ENCODE measurements at regions not wholly inside any gene's neighbourhood (a gene's known extent, or its start where the extent isn't known, plus 50 kb on each side); places are given as distances from the start of the nearest gene placed in this dataset.
"Not testable (repeated sequence)": the region's sequence is repeated elsewhere in the genome, so short reads cannot be mapped to it uniquely, and the experiment has no call there.

DNA sequence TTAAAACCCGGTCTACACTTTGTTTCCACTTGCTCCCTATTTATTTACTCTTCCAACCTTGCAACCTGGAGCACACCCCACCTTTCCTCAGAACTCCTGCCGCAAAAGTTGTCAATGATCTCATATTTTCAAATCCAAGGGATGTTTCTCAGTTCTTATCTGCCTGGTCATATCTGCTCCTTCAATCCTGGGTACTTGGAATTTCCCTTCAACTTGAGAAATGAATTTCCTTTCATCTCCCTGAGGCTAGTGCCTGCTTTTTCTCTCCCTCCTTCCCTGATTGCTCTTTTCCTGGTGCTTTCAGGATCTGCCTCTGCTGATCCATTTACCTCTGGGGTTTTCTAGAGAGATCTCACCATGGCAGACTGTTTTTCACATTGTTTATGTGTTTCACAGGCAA is 154.8 kb upstream of the IRS2 start:
- peaks cover 0 to 7% (median 0%) of the 10 kb centered on the region in 3 donors for H3K27me3 Mint-ChIP-seq (ENCODE audit: low read depth in 3 of 3)
- no peak for DNase-seq
- no peaks in the 10 kb centered on the region for H3K4me1 Mint-ChIP-seq
- no peak overlapping the region for H3K4me3 Mint-ChIP-seq
- no peak overlapping the region for H3K27ac Mint-ChIP-seq
- H3K36me3 Mint-ChIP-seq = no peaks in the 10 kb centered on the region
- H3K9me3 Mint-ChIP-seq = no peaks in the 10 kb centered on the region

DNA sequence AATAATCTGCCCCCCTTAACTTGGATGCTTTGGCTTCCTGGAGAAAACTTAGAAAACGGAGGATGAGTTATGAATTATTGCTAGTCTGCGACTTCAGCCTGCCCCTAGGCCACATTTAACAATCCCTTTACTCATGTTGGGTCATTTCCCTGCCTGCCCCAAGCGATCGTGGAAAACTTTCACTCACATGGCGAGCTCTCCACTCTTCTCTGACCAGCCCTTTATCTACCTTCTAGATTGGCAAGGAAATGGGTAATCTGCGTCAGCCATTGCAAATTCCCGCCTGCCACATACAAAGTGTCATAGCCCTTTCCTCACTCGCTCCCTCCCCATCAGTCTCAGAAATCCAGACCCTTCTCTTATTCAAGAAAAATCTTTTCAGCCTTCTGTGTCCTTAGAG is 154.3 kb upstream of the IRS2 start:
- Mint-ChIP-seq H3K9me3 (peaks cover 0 to 2% (median 0%) of the 10 kb centered on the region in 6 donors), H3K4me1 (no peaks in the 10 kb centered on the region), H3K4me3 (no peak overlapping the region), H3K36me3 (no peaks in the 10 kb centered on the region), H3K27ac (no peak overlapping the region), H3K27me3 (ENCODE audit: low read depth in 3 of 3) (peaks cover 0 to 5% (median 0%) of the 10 kb centered on the region in 3 donors)
- no peak for DNase-seq

DNA sequence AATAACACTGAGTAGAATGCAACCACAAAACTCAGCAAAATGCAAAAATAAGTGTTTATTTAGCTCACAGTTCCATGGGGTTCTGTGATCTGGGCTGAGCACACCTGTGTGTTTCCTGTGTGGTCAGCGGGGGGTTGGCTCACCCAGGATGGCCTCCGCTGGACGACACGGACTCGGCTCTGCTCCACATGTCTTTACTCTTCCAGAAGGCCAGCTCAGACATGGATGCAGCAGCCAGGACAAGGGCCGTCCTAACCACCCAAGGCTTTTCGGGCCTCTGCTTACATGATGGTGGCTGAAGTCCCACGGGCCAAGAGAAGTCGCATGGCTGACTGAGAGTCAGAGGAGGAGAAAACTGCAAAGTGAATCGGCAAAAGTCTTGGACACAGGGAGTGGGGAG is 153.5 kb upstream of the IRS2 start:
- Mint-ChIP-seq H3K4me3 (no peak overlapping the region), H3K27me3 (ENCODE audit: low read depth in 3 of 3) (peaks cover 0 to 5% (median 0%) of the 10 kb centered on the region in 3 donors), H3K9me3 (peaks cover 0 to 7% (median 0%) of the 10 kb centered on the region in 6 donors), H3K4me1 (no peaks in the 10 kb centered on the region), H3K36me3 (no peaks in the 10 kb centered on the region), H3K27ac (no peak overlapping the region)
- DNase-seq = no peak

DNA sequence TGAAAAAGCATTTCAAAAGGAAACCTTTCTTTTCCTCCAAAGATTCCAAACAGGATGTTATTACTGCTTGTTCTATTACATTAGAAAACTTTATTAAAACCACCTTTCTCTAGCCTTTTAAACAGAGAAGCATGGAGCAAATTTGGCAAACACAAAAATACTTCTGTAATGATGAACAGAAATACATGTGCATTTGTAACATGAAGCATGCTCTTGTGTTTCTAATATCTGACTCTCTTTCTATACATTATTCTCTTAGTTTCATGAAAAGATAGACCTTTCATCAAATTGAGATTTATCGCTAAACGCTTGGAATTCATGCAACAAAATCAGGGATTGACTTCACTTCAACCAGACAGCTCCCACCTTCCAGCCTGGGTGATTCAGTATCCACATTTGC is 152.8 kb upstream of the IRS2 start:
- Mint-ChIP-seq H3K27ac (no peak overlapping the region), H3K9me3 (peaks cover 0 to 7% (median 0%) of the 10 kb centered on the region in 6 donors), H3K4me3 (no peak overlapping the region), H3K27me3 (ENCODE audit: low read depth in 3 of 3) (peaks cover 0 to 5% (median 0%) of the 10 kb centered on the region in 3 donors), H3K36me3 (no peaks in the 10 kb centered on the region), H3K4me1 (no peaks in the 10 kb centered on the region)
- no peak for DNase-seq

DNA sequence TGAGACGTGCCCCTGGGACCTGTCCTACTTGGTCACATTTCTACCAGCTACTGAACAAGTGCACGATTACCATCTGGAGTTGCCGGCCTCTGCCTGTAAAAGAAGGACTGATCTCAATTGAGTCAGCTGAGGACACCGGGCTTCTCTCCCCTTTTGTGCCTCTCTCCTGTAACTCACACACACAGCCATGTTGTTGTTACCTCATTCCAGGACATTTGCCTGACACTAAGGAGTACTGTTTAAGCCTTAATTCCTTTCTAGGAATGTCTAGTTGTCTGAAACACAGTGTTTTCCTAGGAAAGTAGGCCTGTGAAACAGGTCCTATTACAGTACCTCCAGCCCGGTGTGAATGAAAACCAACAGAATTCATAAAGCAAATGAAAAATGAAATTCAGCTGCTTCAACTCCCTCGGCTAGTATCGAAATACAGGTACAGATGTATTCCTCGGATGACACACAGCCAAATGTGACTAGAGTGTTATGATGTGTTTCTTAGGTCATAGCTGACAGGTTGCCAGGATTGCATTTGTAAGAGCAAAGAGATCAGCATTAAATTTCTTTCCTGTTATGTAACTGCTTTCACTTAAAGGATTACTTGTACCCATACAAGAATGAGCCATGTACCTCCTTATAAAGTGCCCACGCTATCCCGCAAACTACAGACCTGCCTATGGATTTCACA is 152.0 kb upstream of the IRS2 start:
- no peaks in the 10 kb centered on the region for H3K4me1 Mint-ChIP-seq
- H3K27ac Mint-ChIP-seq = no peak overlapping the region
- peaks cover 0 to 2% (median 0%) of the 10 kb centered on the region in 3 donors for H3K27me3 Mint-ChIP-seq (ENCODE audit: low read depth in 3 of 3)
- H3K4me3 Mint-ChIP-seq = no peak overlapping the region
- no peak for DNase-seq
- H3K9me3 Mint-ChIP-seq = peaks cover 0 to 7% (median 0%) of the 10 kb centered on the region in 6 donors
- H3K36me3 Mint-ChIP-seq = no peaks in the 10 kb centered on the region

DNA sequence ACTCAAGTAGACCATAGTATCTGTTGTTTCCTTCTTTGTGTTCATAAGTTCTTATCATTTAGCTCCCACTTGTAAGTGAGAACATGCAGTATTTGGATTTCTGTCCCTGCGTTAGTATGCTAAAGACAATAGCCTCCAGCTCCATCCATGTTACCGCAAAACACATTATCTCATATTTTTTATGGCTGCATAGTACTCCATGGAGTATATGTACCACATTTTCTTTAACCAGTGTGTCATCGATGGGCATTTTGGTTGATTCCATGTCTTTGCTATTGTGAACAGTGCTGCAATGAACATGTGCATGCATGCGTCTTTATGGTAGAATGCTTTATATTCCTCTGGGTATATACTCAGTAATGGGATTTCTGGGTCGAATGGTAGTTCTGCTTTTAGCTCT is 148.1 kb upstream of the IRS2 start:
- H3K27me3 Mint-ChIP-seq (ENCODE audit: low read depth in 3 of 3); H3K4me3 Mint-ChIP-seq; H3K27ac Mint-ChIP-seq; H3K4me1 Mint-ChIP-seq; DNase-seq; H3K9me3 Mint-ChIP-seq; H3K36me3 Mint-ChIP-seq: not testable (repeated sequence)

DNA sequence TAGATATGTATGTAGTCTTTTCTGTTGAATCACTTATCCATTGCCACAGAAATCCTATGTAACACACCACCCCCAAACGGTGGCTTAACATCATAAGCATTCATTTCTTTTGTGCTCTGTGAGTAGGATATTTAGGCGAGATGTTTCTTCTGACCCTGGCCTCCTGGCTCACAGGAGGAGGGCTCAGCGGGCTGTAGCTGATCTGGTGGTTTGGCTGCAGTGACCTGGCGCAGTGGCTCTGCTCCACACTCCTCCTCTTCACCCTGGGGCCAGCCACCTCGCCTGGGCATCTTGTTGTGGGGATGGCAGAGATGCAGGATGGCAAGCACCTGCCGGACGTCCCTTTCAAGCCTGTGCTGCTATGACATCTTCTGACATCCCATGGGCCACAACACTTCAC is 147.1 kb upstream of the IRS2 start:
- no peaks in the 10 kb centered on the region for H3K36me3 Mint-ChIP-seq

DNA sequence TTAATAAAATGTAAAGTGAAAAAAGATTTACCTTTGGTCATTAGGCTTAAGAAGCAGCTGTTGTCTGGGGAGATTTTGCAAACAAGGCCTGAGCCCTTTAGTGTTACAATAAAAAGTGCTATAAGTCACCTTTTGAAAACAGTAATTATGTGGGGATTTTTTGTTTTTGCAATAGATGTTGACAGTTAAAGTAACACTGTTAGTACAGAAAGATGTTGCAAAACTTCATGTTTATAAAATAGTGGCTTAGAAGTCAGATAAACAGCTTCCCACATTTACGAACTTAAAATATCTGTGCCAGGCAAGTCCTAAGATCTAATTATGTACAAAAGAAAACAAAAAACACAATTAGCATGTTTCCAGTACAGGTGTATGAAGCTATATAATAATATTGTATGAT is 138.0 kb upstream of the IRS2 start:
- Mint-ChIP-seq H3K36me3 (no peaks in the 10 kb centered on the region), H3K4me3 (no peak overlapping the region), H3K27ac (no peak overlapping the region), H3K4me1 (no peaks in the 10 kb centered on the region), H3K27me3 (ENCODE audit: low read depth in 3 of 3) (peaks cover 0 to 6% (median 2%) of the 10 kb centered on the region in 3 donors), H3K9me3 (no peaks in the 10 kb centered on the region)
- DNase-seq = no peak

More for the DNA sequence above, 147.1 kb upstream of the IRS2 start:
- H3K27ac Mint-ChIP-seq = no peak overlapping the region
- H3K9me3 Mint-ChIP-seq = peaks cover 0 to 7% (median 0%) of the 10 kb centered on the region in 6 donors
- no peak overlapping the region for H3K4me3 Mint-ChIP-seq
- H3K27me3 Mint-ChIP-seq (ENCODE audit: low read depth in 3 of 3) = peaks cover 0 to 2% (median 0%) of the 10 kb centered on the region in 3 donors
- no peak for DNase-seq
- no peaks in the 10 kb centered on the region for H3K4me1 Mint-ChIP-seq

DNA sequence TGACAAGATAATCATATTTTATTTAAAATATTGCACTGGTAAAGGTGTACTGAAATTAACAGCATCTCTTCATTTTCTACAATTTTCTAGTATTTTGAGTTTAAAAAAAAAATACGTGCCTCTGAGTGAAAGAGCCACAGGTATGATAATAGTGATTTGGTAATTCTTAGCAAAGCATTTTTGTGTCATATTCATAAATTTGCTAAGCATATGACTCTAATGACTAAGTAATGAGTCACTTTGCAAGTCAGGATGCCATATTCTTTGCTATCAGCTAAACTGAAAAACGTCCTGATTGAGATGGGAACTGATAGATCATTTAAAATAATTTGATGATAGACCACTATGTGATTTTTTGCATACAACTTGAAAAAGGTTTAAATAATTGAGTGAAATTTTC is 136.1 kb upstream of the IRS2 start:
- Mint-ChIP-seq H3K4me3 (no peak overlapping the region), H3K27me3 (ENCODE audit: low read depth in 3 of 3) (peaks cover 0 to 6% (median 2%) of the 10 kb centered on the region in 3 donors), H3K27ac (no peak overlapping the region), H3K9me3 (no peaks in the 10 kb centered on the region), H3K36me3 (no peaks in the 10 kb centered on the region), H3K4me1 (no peaks in the 10 kb centered on the region)
- DNase-seq = no peak

DNA sequence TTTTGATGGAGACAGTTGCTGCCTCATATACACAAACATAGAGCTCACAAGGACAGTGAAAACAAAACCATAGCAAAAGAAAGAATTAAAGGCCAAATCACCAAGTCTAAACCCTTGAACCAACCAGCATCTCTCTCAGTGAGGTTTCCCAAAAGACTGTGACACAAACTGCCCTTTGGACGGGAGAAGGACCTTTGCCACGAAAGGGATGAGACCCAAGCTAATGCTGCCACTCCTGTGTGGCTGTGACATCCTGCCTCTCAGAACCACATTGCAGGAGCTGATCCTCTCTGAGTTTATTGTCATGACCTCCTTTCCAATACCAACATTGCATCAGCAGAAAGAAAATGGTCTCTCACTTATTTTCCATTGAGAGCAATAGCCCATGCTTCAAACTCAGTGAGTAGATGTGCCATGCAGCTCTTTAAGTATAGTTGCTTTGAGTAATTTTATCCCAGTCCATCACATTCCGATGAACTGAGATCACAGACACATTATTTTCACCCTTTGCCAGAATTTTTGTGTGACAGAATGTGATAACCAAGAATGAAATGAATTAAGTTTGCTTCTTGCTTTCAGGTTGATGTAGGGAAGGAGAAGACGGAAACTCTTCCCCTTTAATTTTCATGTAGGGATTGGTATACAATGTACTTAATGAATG is 133.5 kb upstream of the IRS2 start:
- Mint-ChIP-seq H3K4me1 (no peaks in the 10 kb centered on the region), H3K36me3 (no peaks in the 10 kb centered on the region), H3K9me3 (peaks cover 0 to 2% (median 0%) of the 10 kb centered on the region in 6 donors), H3K27me3 (ENCODE audit: low read depth in 3 of 3) (peaks cover 2 to 3% (median 2%) of the 10 kb centered on the region in 3 donors), H3K4me3 (no peak overlapping the region), H3K27ac (no peak overlapping the region)
- no peak for DNase-seq

DNA sequence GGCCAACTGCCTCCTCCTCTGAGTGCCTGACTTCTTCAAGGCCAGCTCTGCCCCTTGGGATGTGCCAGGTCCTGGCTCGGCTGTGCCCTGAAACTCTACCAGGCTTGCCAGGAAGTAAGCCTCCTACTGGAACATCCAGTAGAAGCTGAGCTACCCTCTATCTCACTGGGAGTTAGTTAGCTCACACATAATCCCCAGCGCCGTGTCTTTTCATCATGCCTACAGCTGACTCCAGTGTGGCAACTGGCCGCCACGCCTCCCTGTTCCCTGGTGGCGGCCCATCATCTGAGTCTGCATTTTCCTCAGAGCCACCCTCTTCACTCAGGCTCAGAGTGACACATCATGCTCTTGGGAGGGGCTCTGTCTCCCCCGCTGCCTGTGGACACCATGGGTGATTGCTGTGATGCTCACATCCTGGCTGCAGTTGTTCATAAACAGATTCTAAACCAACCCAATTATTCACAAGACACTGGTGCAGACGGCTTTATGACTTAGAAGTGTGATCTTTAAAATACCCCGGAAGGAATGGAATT is 131.9 kb upstream of the IRS2 start:
- DNase-seq = no peak
- Mint-ChIP-seq H3K4me3 (no peak overlapping the region), H3K9me3 (peaks cover 0 to 2% (median 0%) of the 10 kb centered on the region in 6 donors), H3K27ac (no peak overlapping the region), H3K36me3 (no peaks in the 10 kb centered on the region), H3K27me3 (ENCODE audit: low read depth in 3 of 3) (peaks cover 3 to 5% (median 3%) of the 10 kb centered on the region in 3 donors), H3K4me1 (no peaks in the 10 kb centered on the region)

DNA sequence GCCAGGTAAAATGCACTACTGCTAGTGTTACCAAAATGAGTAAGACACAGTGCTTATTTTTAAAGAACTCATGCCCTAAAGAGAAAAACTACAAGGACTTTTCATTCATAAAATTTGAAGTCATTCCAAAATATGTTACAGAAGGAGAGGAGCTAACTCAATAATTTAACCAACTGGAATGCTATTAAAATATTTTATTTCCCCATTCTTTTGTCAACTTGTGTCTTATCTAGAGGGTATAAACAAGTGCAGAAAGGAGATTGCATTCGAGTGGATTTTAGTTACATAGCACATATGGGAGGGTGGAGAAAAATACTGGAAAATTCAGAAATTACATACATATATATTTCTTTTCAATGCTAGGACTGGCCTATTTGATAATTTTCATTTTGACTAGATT is 131.0 kb upstream of the IRS2 start:
- peaks cover 3 to 5% (median 3%) of the 10 kb centered on the region in 3 donors for H3K27me3 Mint-ChIP-seq (ENCODE audit: low read depth in 3 of 3)
- no peaks in the 10 kb centered on the region for H3K4me1 Mint-ChIP-seq
- peaks cover 0 to 2% (median 0%) of the 10 kb centered on the region in 6 donors for H3K9me3 Mint-ChIP-seq
- H3K27ac Mint-ChIP-seq = no peak overlapping the region
- no peak for DNase-seq
- H3K36me3 Mint-ChIP-seq = no peaks in the 10 kb centered on the region
- H3K4me3 Mint-ChIP-seq = no peak overlapping the region

DNA sequence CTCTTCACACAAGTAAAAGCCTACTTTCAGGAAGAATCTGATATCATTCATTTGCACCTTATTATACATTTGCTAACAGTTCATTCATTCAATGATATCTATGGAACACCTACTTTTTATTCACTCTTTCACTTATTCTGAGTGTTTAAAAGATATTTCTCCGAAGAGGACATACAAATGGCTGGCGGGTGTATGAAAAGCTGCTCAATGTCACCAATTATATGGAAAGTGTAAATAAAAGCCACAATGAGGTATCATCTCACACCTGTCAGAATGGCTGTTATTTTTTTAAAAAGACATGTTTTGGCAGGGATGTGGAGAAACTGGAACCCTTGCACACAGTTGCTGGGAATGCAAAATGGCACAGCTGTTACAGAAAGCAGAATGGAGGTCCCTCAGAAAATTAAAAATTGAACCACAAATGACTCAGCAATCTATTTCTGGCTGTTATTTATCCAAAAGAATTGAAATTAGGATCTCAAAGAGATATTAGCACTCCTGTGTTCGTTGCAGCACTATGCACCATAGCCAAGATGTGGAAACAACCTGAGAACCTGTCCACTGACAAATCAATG is 127.6 kb upstream of the IRS2 start:
- DNase-seq = no peak
- no peak overlapping the region for H3K27ac Mint-ChIP-seq
- no peaks in the 10 kb centered on the region for H3K4me1 Mint-ChIP-seq
- no peaks in the 10 kb centered on the region for H3K36me3 Mint-ChIP-seq
- peaks cover 0 to 2% (median 0%) of the 10 kb centered on the region in 6 donors for H3K9me3 Mint-ChIP-seq
- H3K4me3 Mint-ChIP-seq = no peak overlapping the region
- H3K27me3 Mint-ChIP-seq (ENCODE audit: low read depth in 3 of 3) = peaks cover 3 to 8% (median 5%) of the 10 kb centered on the region in 3 donors

DNA sequence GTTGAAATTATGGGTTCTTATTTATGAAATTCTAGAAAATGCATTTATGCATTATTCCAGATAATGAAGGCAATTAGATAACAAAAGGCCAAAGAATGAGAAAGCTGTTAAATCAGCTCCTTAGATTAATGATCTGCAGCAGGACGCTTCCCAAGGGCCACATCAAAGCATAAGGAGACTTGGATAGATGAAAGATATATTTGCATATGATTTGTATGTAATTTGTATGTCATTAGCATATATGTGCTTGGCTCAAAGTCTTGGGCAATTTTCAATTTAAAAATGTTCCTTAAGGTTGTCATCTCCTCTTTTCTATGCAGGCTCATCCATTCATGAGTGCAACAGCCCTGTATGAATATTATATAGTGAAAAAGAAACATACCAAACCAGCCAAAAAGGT is 126.8 kb upstream of the IRS2 start:
- no peak overlapping the region for H3K4me3 Mint-ChIP-seq
- no peaks in the 10 kb centered on the region for H3K4me1 Mint-ChIP-seq
- H3K27me3 Mint-ChIP-seq (ENCODE audit: low read depth in 3 of 3) = peaks cover 2 to 8% (median 5%) of the 10 kb centered on the region in 3 donors
- no peaks in the 10 kb centered on the region for H3K36me3 Mint-ChIP-seq
- H3K27ac Mint-ChIP-seq = no peak overlapping the region
- peaks cover 0 to 3% (median under 1%) of the 10 kb centered on the region in 6 donors for H3K9me3 Mint-ChIP-seq
- DNase-seq = no peak
